Astrocyte of the hippocampus (primary cell): ENCODE measurements at regions not wholly inside any gene's neighbourhood (a gene's known extent, or its start where the extent isn't known, plus 50 kb on each side); places are given as distances from the start of the nearest gene placed in this dataset.
"Not testable (repeated sequence)": the region's sequence is repeated elsewhere in the genome, so short reads cannot be mapped to it uniquely, and the experiment has no call there.

Experiments used
- DNase-seq: peaks from one replicate; pipeline ENCODE4 v3.0.0; 2011; ENCODE audit warnings: low read depth, low spot score

GRCh38 chr5:104540448-104540847 is 977.9 kb upstream of the NUDT12 start:
- peak; percentile 86 for DNase-seq

DNA sequence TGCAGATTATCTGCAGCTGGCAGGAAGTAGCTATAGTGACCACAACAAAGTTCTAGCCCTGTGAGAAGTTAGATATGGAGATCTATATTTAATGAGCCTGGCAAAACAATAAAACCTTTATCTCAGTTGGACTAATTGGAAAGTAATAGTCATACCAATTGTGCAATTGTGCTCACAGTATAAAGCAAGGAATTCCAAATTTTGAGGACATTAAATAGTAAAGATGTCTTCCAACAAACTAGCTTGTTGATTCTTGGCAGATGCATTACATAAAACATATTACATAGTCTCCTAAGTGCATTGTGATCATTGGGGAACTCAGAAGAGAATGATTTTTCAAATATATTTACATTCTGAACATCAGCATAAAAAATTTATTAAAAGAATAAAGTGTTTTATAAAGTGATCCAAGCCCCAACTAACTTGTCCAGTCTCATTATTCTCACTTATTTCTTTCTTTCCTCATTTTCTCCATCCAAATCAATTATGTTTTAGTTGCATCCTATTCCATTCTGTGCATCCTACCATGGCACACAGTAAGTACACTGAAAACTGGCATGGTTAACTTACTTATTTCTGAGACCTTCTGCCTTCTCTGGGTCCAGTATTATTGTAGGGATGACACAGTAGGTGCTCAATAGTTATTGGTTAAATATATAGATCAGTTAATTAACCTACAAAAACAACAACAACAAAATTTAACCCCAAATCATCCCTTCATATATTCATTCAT is 977.2 kb upstream of the NUDT12 start:
- DNase-seq, result no peak

GRCh38 chr5:104538734-104539133 is 976.1 kb upstream of the NUDT12 start:
- DNase-seq, result no peak

DNA sequence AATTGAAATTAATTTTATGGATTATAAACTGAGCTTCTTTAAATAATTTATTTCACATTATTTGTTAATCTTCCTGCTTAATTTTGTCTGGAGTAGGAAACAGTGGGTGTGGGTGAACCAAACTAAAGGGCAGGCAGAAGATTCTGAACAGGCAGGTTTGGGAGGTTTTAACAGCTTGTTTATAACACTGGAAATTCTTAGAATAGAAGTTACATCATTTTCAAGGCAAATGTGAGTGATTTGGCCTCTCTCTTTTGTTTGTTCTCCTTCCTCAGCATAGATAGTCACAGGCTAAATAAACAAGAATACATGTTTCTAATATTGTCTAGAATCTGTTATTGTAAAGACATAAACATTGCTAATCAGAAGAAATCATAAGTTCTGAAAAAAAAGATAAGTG is 970.9 kb upstream of the NUDT12 start:
- DNase-seq, result no peak

DNA sequence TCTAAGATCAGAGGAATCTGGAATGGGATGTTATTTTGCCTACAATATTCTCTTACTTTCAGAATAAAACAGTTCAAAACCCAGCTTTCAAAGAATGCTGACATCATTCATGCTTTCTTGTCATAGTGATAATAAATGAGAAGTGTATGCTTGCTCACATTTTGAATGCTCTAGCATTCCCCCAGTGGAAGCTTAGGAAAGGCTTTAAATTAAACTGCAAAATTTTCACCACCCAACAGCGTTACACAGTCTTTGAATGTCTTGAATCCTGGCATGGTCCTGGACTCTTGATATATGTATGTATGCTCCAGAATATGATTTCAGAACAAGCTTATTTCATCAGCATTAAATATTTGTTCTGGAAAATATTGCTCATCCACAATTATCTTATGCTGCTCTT is 964.3 kb upstream of the NUDT12 start:
- DNase-seq, result no peak

DNA sequence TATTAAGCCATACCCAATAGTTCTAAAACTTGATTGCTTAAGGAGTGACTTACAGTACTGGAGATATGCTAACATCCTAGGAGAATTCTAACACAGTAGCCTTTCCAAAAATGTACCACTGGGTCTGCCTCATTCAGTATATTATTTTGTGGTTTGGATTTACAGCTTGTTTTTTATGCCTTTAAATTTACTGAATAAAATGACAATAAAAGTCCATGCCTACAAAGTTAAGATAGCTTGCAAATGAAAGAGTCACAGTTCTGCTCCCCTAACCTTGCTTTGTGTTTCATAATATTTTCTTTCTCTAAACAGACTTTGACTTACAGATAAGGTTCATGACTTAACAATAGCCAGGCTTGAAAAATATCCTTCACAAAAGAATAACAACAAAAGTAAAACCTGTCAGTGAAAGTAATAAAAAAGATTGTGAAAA is 951.1 kb upstream of the NUDT12 start:
- DNase-seq, result no peak

- DNase-seq, result peak; percentile 75
Observed at GRCh38 chr5:104513121-104513602, 950.6 kb upstream of the NUDT12 start.

DNA sequence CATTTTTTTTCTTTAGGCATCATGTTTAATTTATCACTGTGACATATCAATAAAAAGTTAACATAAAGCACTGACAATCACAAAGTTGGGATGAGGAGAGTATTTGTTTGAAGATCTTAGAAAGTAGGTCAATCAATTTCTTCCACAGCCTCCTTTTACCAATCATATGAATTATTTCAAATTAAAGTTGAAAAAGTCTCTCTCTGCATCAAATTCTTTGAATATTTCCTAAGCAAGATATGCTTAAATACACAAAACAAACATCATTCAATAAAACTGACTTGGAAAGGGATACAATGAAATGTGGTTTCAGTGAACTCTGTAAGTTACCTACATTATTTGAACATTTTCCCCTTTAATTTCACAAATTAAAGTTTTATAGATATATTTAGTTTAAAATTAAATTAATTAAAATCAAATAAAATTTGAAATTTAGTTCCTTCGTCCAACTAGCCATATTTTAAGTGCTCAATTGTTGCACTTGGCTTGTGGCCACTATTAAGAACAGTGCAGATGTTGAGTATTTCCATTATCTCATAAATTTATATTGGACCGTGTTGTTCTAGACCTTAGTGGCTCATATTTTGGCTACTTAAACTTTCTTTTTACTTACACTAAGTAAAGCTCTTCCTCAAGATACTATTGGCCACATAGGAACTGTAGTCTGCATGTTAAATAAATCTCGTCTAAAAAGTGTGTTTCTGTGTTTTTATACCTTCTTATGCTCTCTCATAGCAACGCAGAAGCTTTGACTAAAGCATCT is 949.7 kb upstream of the NUDT12 start:
- DNase-seq, result peak; percentile 12

DNA sequence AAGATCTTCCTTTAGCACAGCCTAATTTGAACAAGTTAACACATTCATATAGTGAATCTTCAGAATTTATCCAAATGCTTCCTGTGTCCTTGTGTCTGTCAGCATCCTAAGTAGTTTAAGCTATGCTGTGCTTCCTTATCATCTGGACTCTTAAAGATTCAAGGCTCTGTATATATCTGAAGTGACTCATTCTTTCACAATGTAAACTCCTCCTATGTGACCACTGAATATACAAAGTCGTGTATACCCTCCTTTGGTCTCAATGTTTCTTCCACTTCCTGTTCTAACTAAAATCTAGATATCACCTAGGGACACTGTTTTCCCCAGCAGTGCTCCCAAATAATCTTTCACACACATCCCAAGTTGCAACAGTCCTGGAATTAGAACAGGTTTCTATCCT is 935.7 kb upstream of the NUDT12 start:
- no peak for DNase-seq

DNA sequence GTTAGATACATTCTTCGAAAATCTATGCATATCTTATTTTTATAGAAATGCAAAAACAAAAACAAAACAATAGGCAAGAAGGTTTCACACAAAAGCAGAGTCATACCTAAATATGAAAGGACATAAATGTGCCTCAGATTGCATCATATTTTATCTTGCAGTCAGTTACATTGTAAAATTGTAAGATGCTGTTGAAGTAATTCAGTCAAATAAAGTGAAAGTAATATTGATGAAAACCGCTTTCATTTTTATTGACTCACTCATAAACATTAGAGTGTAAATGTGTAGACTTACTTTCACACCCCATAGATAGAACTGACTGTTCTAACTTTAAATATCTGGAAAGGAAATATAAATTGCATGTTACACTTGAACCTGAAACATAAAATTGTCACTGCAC is 931.5 kb upstream of the NUDT12 start:
- no peak for DNase-seq

GRCh38 chr5:104472811-104473210 is 910.2 kb upstream of the NUDT12 start:
- DNase-seq, result no peak

DNA sequence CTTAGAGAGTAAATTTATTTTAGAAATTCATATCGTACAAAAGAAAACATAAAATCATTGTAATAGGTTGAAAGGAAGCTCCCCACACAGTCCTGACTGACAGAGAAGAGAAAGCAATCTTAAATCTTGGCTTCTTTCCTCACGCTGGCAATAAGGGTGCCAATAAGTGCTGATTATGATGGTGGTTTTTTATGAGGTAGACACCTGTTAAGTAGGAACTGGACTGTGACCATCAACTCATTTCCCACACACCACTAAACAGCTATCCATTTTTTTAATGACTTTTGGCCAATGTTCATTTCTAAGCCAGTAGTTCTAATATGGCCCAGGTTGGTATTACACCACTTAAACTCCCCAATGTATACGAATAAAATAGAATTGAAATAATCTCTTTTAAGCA is 893.5 kb upstream of the NUDT12 start:
- no peak for DNase-seq

GRCh38 chr5:104452550-104452949 is 890.0 kb upstream of the NUDT12 start:
- no peak for DNase-seq

DNA sequence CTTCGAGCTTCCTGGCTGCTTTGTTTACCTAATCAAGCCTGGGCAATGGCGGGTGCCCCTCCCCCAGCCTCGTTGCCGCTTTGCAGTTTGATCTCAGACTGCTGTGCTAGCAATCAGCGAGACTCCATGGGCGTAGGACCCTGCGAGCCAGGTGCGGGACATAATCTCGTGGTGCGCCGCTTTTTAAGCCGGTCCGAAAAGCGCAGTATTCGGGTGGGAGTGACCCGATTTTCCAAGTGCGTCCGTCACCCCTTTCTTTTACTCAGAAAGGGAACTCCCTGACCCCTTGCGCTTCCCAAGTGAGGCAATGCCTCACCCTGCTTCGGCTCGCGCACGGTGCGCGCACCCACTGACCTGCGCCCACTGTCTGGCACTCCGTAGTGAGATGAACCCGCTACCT is 889.3 kb upstream of the NUDT12 start:
- DNase-seq, result not testable (repeated sequence)

DNA sequence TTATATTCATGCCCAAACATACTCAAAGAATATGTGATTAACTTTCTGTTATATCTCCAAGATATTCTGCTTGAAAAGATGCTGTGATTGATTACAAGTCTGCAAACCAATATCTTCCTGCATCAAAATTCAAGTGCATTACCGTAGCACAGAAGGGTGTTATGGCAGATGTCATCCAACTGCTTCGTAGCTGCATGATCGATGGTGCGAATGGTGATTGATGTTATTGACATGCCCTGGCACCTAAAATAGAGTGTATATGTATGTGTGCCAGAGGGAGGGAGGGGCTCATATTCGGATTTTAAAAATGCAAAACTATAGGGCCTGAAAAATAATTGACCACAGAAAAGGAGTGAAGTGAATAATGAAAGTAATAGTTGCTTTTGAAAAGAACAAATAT is 882.1 kb upstream of the NUDT12 start:
- no peak for DNase-seq

DNA sequence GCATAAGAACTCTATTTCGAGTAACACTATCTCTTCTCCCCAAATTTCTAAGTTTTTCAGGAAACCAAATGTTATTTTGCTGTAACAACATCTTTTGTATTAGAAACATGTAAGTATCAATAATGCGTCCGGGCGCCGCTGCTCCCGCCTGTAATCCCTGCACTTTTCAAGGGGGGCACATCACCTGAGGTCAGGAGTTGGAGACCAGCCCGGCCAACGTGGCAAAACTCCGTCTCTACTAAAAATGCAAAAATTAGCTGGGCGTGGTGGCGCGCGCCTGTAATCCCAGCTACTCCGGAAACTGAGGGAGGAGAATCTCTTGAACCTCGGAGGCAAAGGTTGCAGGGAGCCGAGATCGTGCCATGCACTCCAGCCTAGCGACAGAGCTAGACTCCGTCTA is 881.1 kb upstream of the NUDT12 start:
- DNase-seq, result no peak

DNA sequence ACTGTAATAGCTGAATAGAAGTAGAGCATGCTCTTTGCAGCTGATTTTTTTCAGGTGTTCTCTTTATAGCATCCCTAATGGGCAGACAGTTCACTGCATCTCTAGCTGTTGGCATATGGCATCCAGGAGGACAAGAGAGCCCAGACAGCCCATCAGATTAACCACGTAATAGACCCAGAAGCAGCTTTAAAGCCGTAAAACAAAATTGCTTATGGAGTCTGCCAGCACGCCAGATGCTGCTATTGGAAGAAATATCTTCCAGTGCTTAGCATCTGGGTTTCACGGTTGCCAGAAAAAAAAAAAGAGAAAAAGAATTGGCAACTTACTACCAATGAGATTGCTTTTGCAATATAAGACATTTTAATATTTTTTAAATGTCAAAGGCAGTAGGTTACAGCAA is 869.4 kb upstream of the NUDT12 start:
- no peak for DNase-seq

DNA sequence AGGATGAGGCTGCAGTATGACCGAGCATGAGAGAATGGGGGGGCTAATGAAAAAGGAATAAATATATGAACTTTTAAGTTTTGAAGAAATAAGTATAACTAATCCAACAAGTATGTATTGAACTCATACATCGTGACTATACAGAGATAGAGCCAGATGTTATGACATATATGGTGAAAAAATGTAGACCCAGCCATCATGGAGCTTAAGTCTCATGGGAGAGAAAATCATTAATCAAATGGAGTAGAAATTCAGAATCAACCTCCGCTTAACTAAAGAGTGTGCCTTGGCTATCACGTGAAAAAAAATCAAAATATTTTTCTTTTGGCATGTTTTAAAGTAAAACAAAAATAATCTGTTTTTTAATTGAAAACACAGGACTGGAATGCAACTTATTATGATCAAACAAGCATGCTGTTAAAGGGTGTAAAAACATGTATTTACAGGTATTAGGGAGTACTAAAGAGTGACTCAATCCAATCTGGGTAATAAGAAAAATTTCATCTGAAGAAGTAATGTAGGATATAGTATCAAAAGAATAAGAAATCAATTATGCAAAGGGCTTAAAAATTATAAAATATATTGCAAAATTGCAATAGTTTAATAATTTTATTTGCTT is 868.5 kb upstream of the NUDT12 start:
- no peak for DNase-seq

- no peak for DNase-seq
Observed at GRCh38 chr5:104429911-104430310, 867.3 kb upstream of the NUDT12 start.

GRCh38 chr5:104421431-104421830 is 858.8 kb upstream of the NUDT12 start:
- no peak for DNase-seq

GRCh38 chr5:104418056-104418455 is 855.5 kb upstream of the NUDT12 start:
- no peak for DNase-seq

DNA sequence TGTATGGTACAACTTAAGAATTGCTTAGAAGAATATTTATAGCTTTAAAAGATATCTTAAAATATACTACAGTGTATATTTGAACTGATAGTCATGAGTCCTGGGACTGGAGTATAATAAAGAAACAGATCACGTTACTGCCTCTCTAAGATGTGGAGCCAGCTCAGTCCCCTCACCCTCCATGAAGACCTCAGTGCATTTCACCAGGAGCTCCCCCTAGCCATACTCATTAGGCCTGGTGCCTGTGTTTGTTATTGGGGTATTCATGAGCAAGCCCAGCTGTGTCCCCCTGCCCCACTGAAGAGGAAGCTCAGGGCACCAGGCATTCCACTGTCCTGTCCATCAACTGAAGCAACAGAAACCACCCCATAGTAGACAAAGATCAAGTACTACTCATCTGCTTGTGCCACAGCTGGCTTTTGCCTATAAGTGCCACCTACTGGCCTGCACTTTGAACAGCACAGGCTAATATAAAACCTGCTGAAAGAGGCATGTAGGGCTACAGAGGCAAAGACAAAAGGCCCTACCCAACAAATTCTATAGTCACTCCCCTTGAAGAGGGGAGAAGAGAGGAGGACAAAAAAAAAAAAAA is 850.2 kb upstream of the NUDT12 start:
- DNase-seq, result peak; percentile 45
